ENCODE measurements at regions not wholly inside any gene's neighbourhood (a gene's known extent, or its start where the extent isn't known, plus 50 kb on each side); places are given as distances from the start of the nearest gene placed in this dataset.

- Histone ChIP-seq H3K4me3 (replicated peaks in 1 of 4; ENCODE audit: control extremely low read depth in 1 of 4, insufficient read depth in 1 of 4, low read depth in 3 of 4, low read length in 4 of 4) (no peak overlapping the region), H3K4me2 (ENCODE audit: extremely low read depth, insufficient read depth, low read length) (no peak overlapping the region), H3K4me1 (ENCODE audit: control insufficient read depth, extremely low read depth, insufficient read depth, low read length) (no peaks in the 10 kb centered on the region), H3K9ac (ENCODE audit: insufficient read depth, low read length) (no peak overlapping the region), H3K79me2 (ENCODE audit: control insufficient read depth, insufficient read depth, low read length) (no peaks in the 10 kb centered on the region), H3K36me3 (ENCODE audit: control insufficient read depth, insufficient read depth, low read length) (no peaks in the 10 kb centered on the region), H3K9me3 (ENCODE audit: control insufficient read depth, insufficient read depth, low read depth, low read length) (no peaks in the 10 kb centered on the region), H2AFZ (ENCODE audit: low read length) (no peak overlapping the region), H3K27ac (ENCODE audit: insufficient read depth, low read length) (no peak overlapping the region), H4K20me1 (ENCODE audit: control insufficient read depth, extremely low read depth, insufficient read depth, low read length) (no peaks in the 10 kb centered on the region), H3K27me3 (ENCODE audit: control insufficient read depth, insufficient read depth, low read length) (no peaks in the 10 kb centered on the region)
- DNase-seq (ENCODE audit: low read depth in 2 of 2) = no peak
- TF ChIP-seq EZH2 (IDR thresholded peaks at IDR 0.05; ENCODE audit: low read length, missing control alignments) (no peak), CTCF (conservative IDR thresholded peaks at IDR 0.05 in 1 of 2, IDR thresholded peaks at IDR 0.05 in 1 of 2; ENCODE audit: low read depth in 1 of 2, low read length in 2 of 2) (no peak)
These were observed 144.0 kb upstream of the KCND3 start for GRCh38 chr1:112133487-112133886.

- no peaks in the 10 kb centered on the region for H3K36me3 ChIP-seq (ENCODE audit: control insufficient read depth, insufficient read depth, low read length)
- no peaks in the 10 kb centered on the region for H3K4me1 ChIP-seq (ENCODE audit: control insufficient read depth, extremely low read depth, insufficient read depth, low read length)
- H2AFZ ChIP-seq (ENCODE audit: low read length) = no peak overlapping the region
- no peak for TF ChIP-seq EZH2 (IDR thresholded peaks at IDR 0.05; ENCODE audit: low read length, missing control alignments)
- no peak for TF ChIP-seq CTCF (conservative IDR thresholded peaks at IDR 0.05 in 1 of 2, IDR thresholded peaks at IDR 0.05 in 1 of 2; ENCODE audit: low read depth in 1 of 2, low read length in 2 of 2)
- H4K20me1 ChIP-seq (ENCODE audit: control insufficient read depth, extremely low read depth, insufficient read depth, low read length) = no peaks in the 10 kb centered on the region
- no peak overlapping the region for H3K4me3 ChIP-seq (replicated peaks in 1 of 4; ENCODE audit: control extremely low read depth in 1 of 4, insufficient read depth in 1 of 4, low read depth in 3 of 4, low read length in 4 of 4)
- H3K4me2 ChIP-seq (ENCODE audit: extremely low read depth, insufficient read depth, low read length) = no peak overlapping the region
- H3K79me2 ChIP-seq (ENCODE audit: control insufficient read depth, insufficient read depth, low read length) = no peaks in the 10 kb centered on the region
- H3K27ac ChIP-seq (ENCODE audit: insufficient read depth, low read length) = no peak overlapping the region
- H3K9me3 ChIP-seq (ENCODE audit: control insufficient read depth, insufficient read depth, low read depth, low read length) = no peaks in the 10 kb centered on the region
- no peaks in the 10 kb centered on the region for H3K27me3 ChIP-seq (ENCODE audit: control insufficient read depth, insufficient read depth, low read length)
- no peak for DNase-seq (ENCODE audit: low read depth in 2 of 2)
- H3K9ac ChIP-seq (ENCODE audit: insufficient read depth, low read length) = no peak overlapping the region
These were observed 151.3 kb upstream of the KCND3 start for GRCh38 chr1:112140743-112141142.

GRCh38 chr1:112141301-112141700 lies 151.8 kb upstream of the KCND3 start:
- no peak overlapping the region for H3K4me2 ChIP-seq (ENCODE audit: extremely low read depth, insufficient read depth, low read length)
- no peaks in the 10 kb centered on the region for H3K4me1 ChIP-seq (ENCODE audit: control insufficient read depth, extremely low read depth, insufficient read depth, low read length)
- no peaks in the 10 kb centered on the region for H3K9me3 ChIP-seq (ENCODE audit: control insufficient read depth, insufficient read depth, low read depth, low read length)
- no peak for TF ChIP-seq EZH2 (IDR thresholded peaks at IDR 0.05; ENCODE audit: low read length, missing control alignments)
- no peak for TF ChIP-seq CTCF (conservative IDR thresholded peaks at IDR 0.05 in 1 of 2, IDR thresholded peaks at IDR 0.05 in 1 of 2; ENCODE audit: low read depth in 1 of 2, low read length in 2 of 2)
- H3K9ac ChIP-seq (ENCODE audit: insufficient read depth, low read length) = no peak overlapping the region
- no peaks in the 10 kb centered on the region for H3K27me3 ChIP-seq (ENCODE audit: control insufficient read depth, insufficient read depth, low read length)
- peak in 1 of 2 donors; percentile 60 for DNase-seq (ENCODE audit: low read depth in 2 of 2)
- H3K79me2 ChIP-seq (ENCODE audit: control insufficient read depth, insufficient read depth, low read length) = no peaks in the 10 kb centered on the region
- H3K4me3 ChIP-seq (replicated peaks in 1 of 4; ENCODE audit: control extremely low read depth in 1 of 4, insufficient read depth in 1 of 4, low read depth in 3 of 4, low read length in 4 of 4) = no peak overlapping the region
- no peaks in the 10 kb centered on the region for H4K20me1 ChIP-seq (ENCODE audit: control insufficient read depth, extremely low read depth, insufficient read depth, low read length)
- no peak overlapping the region for H2AFZ ChIP-seq (ENCODE audit: low read length)
- no peaks in the 10 kb centered on the region for H3K36me3 ChIP-seq (ENCODE audit: control insufficient read depth, insufficient read depth, low read length)
- H3K27ac ChIP-seq (ENCODE audit: insufficient read depth, low read length) = no peak overlapping the region

All from fibroblast of lung (primary cell).